Neural cell (in vitro differentiated cells): ENCODE measurements at regions not wholly inside any gene's neighbourhood (a gene's known extent, or its start where the extent isn't known, plus 50 kb on each side); places are given as distances from the start of the nearest gene placed in this dataset.

Source experiments
- H2AFZ ChIP-seq: fragments of 200-600, 300-800 bp; sonication (generic), shearing (Covaris generic); 2 replicates; pipeline ENCODE4 v1.6.0; 2014; ENCODE audit warnings: low read depth, mild to moderate bottlenecking, antibody characterized with exemption, low read length, moderate library complexity
- H3F3A ChIP-seq: fragments of 200-600 bp; shearing (Covaris generic); 2 replicates; pipeline ENCODE4 v1.6.1; 2016; ENCODE audit warnings: mild to moderate bottlenecking, moderate library complexity, mixed read lengths, antibody characterized with exemption, low read length; ENCODE audit not compliant: insufficient read depth, poor library complexity, severe bottlenecking
- H3K27ac ChIP-seq: fragments of 200-600, 300-800 bp; sonication (generic), shearing (Covaris generic); 2 replicates; pipeline ENCODE4 v1.5.1; 2014; ENCODE audit warnings: mild to moderate bottlenecking, low read length, moderate library complexity
- H3K27me3 ChIP-seq: fragments of 300-800, 200-600 bp; sonication (generic), shearing (Covaris generic); 2 replicates; pipeline ENCODE4 v1.6.0; 2014; ENCODE audit warnings: mild to moderate bottlenecking, low read depth, low read length, moderate library complexity; ENCODE audit not compliant: insufficient read depth
- H3K36me3 ChIP-seq: fragments of 300-800, 200-600 bp; sonication (generic), shearing (Covaris generic); 2 replicates; pipeline ENCODE4 v1.5.1; 2014; ENCODE audit warnings: mild to moderate bottlenecking, antibody characterized with exemption, low read length, moderate library complexity; ENCODE audit not compliant: insufficient read depth
- H3K4me2 ChIP-seq: fragments of 300-800, 200-600 bp; sonication (generic), shearing (Covaris generic); 2 replicates; pipeline ENCODE4 v1.6.0; 2014; ENCODE audit warnings: mild to moderate bottlenecking, low read length
- H3K4me3 ChIP-seq: fragments of 300-800, 200-600 bp; sonication (generic), shearing (Covaris generic); 2 replicates; pipeline ENCODE4 v1.5.1; 2014; ENCODE audit warnings: mild to moderate bottlenecking, low read length, moderate library complexity
- H3K79me2 ChIP-seq: fragments of 200-600 bp; shearing (Covaris generic); replicated peaks from 2 replicates; pipeline ENCODE4 v1.6.0; 2014; ENCODE audit warnings: mild to moderate bottlenecking, low read length, moderate library complexity; ENCODE audit not compliant: insufficient read depth
- H3K9ac ChIP-seq: fragments of 300-800, 200-600 bp; sonication (generic), shearing (Covaris generic); 2 replicates; pipeline ENCODE4 v1.6.1; 2016; ENCODE audit warnings: mild to moderate bottlenecking, low read length, mixed read lengths
- H3K9me2 ChIP-seq: fragments of 200-600 bp; shearing (Covaris generic); 2 replicates; pipeline ENCODE4 v1.6.1; 2016; ENCODE audit warnings: mild to moderate bottlenecking, low read length, mixed read lengths; ENCODE audit not compliant: insufficient read depth
- H3K9me3 ChIP-seq: fragments of 200-600, 300-800 bp; sonication (generic), shearing (Covaris generic); 2 replicates; pipeline ENCODE4 v1.6.1; 2016; ENCODE audit warnings: mild to moderate bottlenecking, mixed run types, low read length, moderate library complexity, mixed read lengths
- H4K20me1 ChIP-seq: fragments of 200-600 bp; shearing (Covaris generic); 2 replicates; pipeline ENCODE4 v1.6.1; 2016; ENCODE audit warnings: mild to moderate bottlenecking, mixed run types; ENCODE audit not compliant: insufficient read depth
- CTCF ChIP-seq: fragments of 450-650 bp; IDR thresholded peaks from 2 replicates; pipeline ENCODE4 v1.5.1; 2014; ENCODE audit warnings: antibody characterized with exemption, mild to moderate bottlenecking, moderate library complexity; ENCODE audit not compliant: poor library complexity, severe bottlenecking
- EP300 ChIP-seq: fragments of 450-650 bp; conservative IDR thresholded peaks from 2 replicates; pipeline ENCODE4 v1.6.1; 2014; ENCODE audit warnings: antibody characterized with exemption, mild to moderate bottlenecking, moderate library complexity; ENCODE audit not compliant: poor library complexity, severe bottlenecking
- EZH2 ChIP-seq: fragments of 200-600, 300-800 bp; shearing (Covaris generic), sonication (generic); IDR thresholded peaks from 2 replicates; pipeline ENCODE4 v1.6.1; 2014; ENCODE audit warnings: antibody characterized with exemption, low read length, borderline replicate concordance, mild to moderate bottlenecking; ENCODE audit not compliant: insufficient read depth, poor library complexity, severe bottlenecking
- MXI1 ChIP-seq: fragments of 450-650 bp; conservative IDR thresholded peaks from 2 replicates; pipeline ENCODE4 v1.6.1; 2014; ENCODE audit warnings: antibody characterized with exemption, mild to moderate bottlenecking; ENCODE audit not compliant: poor library complexity, severe bottlenecking
- POLR2AphosphoS5 ChIP-seq: IDR thresholded peaks from 2 replicates; pipeline ENCODE4 v1.6.1; 2012
- RAD21 ChIP-seq: fragments of 450-650 bp; conservative IDR thresholded peaks from 2 replicates; pipeline ENCODE4 v1.6.1; 2014; ENCODE audit warnings: antibody characterized with exemption, mild to moderate bottlenecking, moderate library complexity
- SMC3 ChIP-seq: fragments of 450-650 bp; conservative IDR thresholded peaks from 2 replicates; pipeline ENCODE4 v1.6.1; 2014; ENCODE audit warnings: antibody characterized with exemption, mild to moderate bottlenecking, moderate library complexity; ENCODE audit not compliant: poor library complexity
- TAF1 ChIP-seq: IDR thresholded peaks from 2 replicates; pipeline ENCODE4 v1.6.1; 2012; ENCODE audit warnings: low read depth
- TF ChIP-seq, protein P1 (sequence below): IDR thresholded peaks from 2 replicates; pipeline ENCODE4 v1.6.1; 2012; ENCODE audit warnings: borderline replicate concordance

DNA sequence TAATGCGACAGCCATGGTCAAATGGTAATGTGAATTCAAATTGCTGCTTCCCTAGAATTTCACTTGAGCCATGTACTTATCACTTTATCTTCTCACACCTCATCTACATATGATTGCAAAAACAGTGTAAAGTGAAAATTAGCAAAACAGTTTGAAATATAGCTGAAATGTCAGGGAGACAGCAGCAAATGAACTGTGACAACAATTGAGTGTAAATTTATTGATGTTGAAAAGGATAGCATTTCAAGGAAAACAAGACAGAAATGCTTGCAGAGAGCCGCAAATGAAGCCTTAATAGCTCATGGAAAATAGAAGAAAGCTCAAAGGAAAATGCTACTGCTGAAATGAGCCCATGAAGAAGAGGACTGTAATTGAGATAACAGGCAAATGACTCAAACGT lies 516.2 kb upstream of the POT1 start:
- no peaks in the 10 kb centered on the region for H3K9me2 ChIP-seq
- no peak overlapping the region for H3K27ac ChIP-seq
- H3K4me3 ChIP-seq: no peak overlapping the region
- no peaks in the 10 kb centered on the region for H3K27me3 ChIP-seq
- H3F3A ChIP-seq: no peaks in the 10 kb centered on the region
- no peaks in the 10 kb centered on the region for H3K9me3 ChIP-seq
- no peak overlapping the region for H3K9ac ChIP-seq
- no peaks in the 10 kb centered on the region for H3K36me3 ChIP-seq
- H4K20me1 ChIP-seq: no peaks in the 10 kb centered on the region
- TF ChIP-seq RAD21 (no peak), POLR2AphosphoS5 (peak; percentile 26), MXI1 (no peak), CTCF (no peak), EZH2 (no peak), SMC3 (no peak), EP300 (peak; percentile 57), TAF1 (no peak)
- TF ChIP-seq, protein P1, sequence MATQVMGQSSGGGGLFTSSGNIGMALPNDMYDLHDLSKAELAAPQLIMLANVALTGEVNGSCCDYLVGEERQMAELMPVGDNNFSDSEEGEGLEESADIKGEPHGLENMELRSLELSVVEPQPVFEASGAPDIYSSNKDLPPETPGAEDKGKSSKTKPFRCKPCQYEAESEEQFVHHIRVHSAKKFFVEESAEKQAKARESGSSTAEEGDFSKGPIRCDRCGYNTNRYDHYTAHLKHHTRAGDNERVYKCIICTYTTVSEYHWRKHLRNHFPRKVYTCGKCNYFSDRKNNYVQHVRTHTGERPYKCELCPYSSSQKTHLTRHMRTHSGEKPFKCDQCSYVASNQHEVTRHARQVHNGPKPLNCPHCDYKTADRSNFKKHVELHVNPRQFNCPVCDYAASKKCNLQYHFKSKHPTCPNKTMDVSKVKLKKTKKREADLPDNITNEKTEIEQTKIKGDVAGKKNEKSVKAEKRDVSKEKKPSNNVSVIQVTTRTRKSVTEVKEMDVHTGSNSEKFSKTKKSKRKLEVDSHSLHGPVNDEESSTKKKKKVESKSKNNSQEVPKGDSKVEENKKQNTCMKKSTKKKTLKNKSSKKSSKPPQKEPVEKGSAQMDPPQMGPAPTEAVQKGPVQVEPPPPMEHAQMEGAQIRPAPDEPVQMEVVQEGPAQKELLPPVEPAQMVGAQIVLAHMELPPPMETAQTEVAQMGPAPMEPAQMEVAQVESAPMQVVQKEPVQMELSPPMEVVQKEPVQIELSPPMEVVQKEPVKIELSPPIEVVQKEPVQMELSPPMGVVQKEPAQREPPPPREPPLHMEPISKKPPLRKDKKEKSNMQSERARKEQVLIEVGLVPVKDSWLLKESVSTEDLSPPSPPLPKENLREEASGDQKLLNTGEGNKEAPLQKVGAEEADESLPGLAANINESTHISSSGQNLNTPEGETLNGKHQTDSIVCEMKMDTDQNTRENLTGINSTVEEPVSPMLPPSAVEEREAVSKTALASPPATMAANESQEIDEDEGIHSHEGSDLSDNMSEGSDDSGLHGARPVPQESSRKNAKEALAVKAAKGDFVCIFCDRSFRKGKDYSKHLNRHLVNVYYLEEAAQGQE: no peak
- no peak overlapping the region for H2AFZ ChIP-seq
- H3K79me2 ChIP-seq: no peaks in the 10 kb centered on the region
- H3K4me2 ChIP-seq: no peak overlapping the region

GRCh38 chr7:125444864-125445263 lies 515.2 kb upstream of the POT1 start:
- Histone ChIP-seq H3K36me3 (no peaks in the 10 kb centered on the region), H3K4me3 (no peak overlapping the region), H2AFZ (no peak overlapping the region), H3K27me3 (no peaks in the 10 kb centered on the region), H3K27ac (no peak overlapping the region), H4K20me1 (no peaks in the 10 kb centered on the region), H3K79me2 (no peaks in the 10 kb centered on the region), H3K9me3 (no peaks in the 10 kb centered on the region), H3F3A (no peaks in the 10 kb centered on the region), H3K4me2 (no peak overlapping the region), H3K9me2 (no peaks in the 10 kb centered on the region), H3K9ac (no peak overlapping the region)
- TF ChIP-seq, protein P1: no peak
- TF ChIP-seq EZH2: no peak
- no peak for TF ChIP-seq TAF1
- no peak for TF ChIP-seq RAD21
